Spleen (tissue), 11 donors: ENCODE measurements at regions not wholly inside any gene's neighbourhood (a gene's known extent, or its start where the extent isn't known, plus 50 kb on each side); places are given as distances from the start of the nearest gene placed in this dataset.
"Not testable (repeated sequence)": the region's sequence is repeated elsewhere in the genome, so short reads cannot be mapped to it uniquely, and the experiment has no call there.

Source experiments
- DNase-seq: peaks from one replicate; pipeline ENCODE4 v3.0.0-alpha.2; 2020
- H3K27ac ChIP-seq, 8 donors: fragments of 200-600 bp; sonication (generic) in 7 of 8; 1 replicate in 4 of 8; 2 replicates in 4 of 8; pipeline versions ENCODE4 v1.5.0 to v1.8.0; 2016 to 2021; ENCODE audit warnings: inconsistent platforms in 4 of 8, mild to moderate bottlenecking in 4 of 8, moderate library complexity in 1 of 8
- H3K27me3 ChIP-seq, 7 donors: fragments of 200-600 bp; sonication (generic) in 6 of 7; replicated peaks in 1 of 7; 1 replicate in 4 of 7; 2 replicates in 3 of 7; pipeline versions ENCODE4 v1.5.0 to v1.8.0; 2016 to 2021; ENCODE audit warnings: inconsistent platforms in 3 of 7, mild to moderate bottlenecking in 1 of 7
- H3K36me3 ChIP-seq, 6 donors: fragments of 200-600 bp; sonication (generic) in 5 of 6; 1 replicate in 4 of 6; 2 replicates in 2 of 6; pipeline versions ENCODE4 v1.5.0 to v1.8.0; 2016 to 2021; ENCODE audit warnings: inconsistent platforms in 2 of 6
- H3K4me1 ChIP-seq, 6 donors: fragments of 200-600 bp; sonication (generic) in 5 of 6; 1 replicate in 3 of 6; 2 replicates in 3 of 6; pipeline versions ENCODE4 v1.5.0 to v1.8.0; 2016 to 2021; ENCODE audit warnings: inconsistent platforms in 3 of 6
- H3K4me3 ChIP-seq, 8 donors: fragments of 200-600 bp; sonication (generic) in 7 of 8; 1 replicate in 4 of 8; 2 replicates in 4 of 8; pipeline versions ENCODE4 v1.5.0 to v1.8.0; 2016 to 2021; ENCODE audit warnings: inconsistent platforms in 4 of 8, mild to moderate bottlenecking in 4 of 8, moderate library complexity in 2 of 8
- H3K9me3 ChIP-seq, 8 donors: fragments of 200-600 bp; sonication (generic) in 7 of 8; 1 replicate in 4 of 8; 2 replicates in 4 of 8; pipeline versions ENCODE4 v1.5.0 to v1.8.0; 2016 to 2021; ENCODE audit warnings: inconsistent platforms in 4 of 8
- CTCF ChIP-seq, 11 experiments: fragments of 200-600 bp in 7 of 11; fragments of 450-650 bp in 4 of 11; sonication (generic) in 4 of 11; IDR thresholded peaks in 8 of 11; conservative IDR thresholded peaks in 3 of 11; 1 replicate in 7 of 11; 2 replicates in 4 of 11; pipeline versions ENCODE4 v1.4.0 to v1.8.0; 2016 to 2021; ENCODE audit warnings: antibody characterized with exemption in 11 of 11, inconsistent platforms in 4 of 11, mild to moderate bottlenecking in 1 of 11
- POLR2A ChIP-seq, 3 donors: fragments of 450-650 bp; IDR thresholded peaks; one replicate each; pipeline ENCODE4 v1.5.1; 2017; ENCODE audit warnings: antibody characterized with exemption in 3 of 3, mild to moderate bottlenecking in 1 of 3
- POLR2AphosphoS5 ChIP-seq, 3 donors: sonication (generic); formaldehyde crosslinking; IDR thresholded peaks; one replicate each; pipeline ENCODE4 v1.5.1; 2017; ENCODE audit warnings: antibody characterized with exemption in 3 of 3
- WGBS, 5 donors: extraction: QIAGEN DNeasy Blood & Tissue Kit in 3 of 5; methylation state at CpG; one replicate each; pipeline versions ENCODE4 v1.1.5 to v1.1.7; 2013 to 2018; 5-methylcytosine and 5-hydroxymethylcytosine counted together
- intact Hi-C: fragments of 100-400 bp; cut with DNase I; formaldehyde crosslinking; loops from one replicate; pipeline ENCODE4 v1.15.0; 2023; ENCODE audit warnings: low total_unique reads
- donor health status: healthy with polysubstance abuse.
- donor health status: DM: no; HTN: no; CAD: no; lungs with moderate emphysema.
- donor health status: DM: no; HTN: no; CAD: no.
- donor health status: Bipolar disorder and iron deficiency.
- donor health status: healthy.
- donor health status: DM: no; HTN: no; CAD: no.
- donor health status: DM: yes; HTN: yes; CAD: no.

GRCh38 chr5:103679873-103680272, 117.3 kb upstream of the NUDT12 start:
- TF ChIP-seq CTCF (IDR thresholded peaks at IDR 0.05 in 8 of 11, conservative IDR thresholded peaks at IDR 0.05 in 3 of 11) (no peak), POLR2A (IDR thresholded peaks at IDR 0.05) (no peak), POLR2AphosphoS5 (IDR thresholded peaks at IDR 0.05) (no peak)
- 51 to 73% (median 56%) methylated on average over 3 of the region's 3 CpGs for WGBS, 5 donors
- no peaks in the 10 kb centered on the region for H3K27me3 ChIP-seq
- no peaks in the 10 kb centered on the region for H3K36me3 ChIP-seq
- no peak overlapping the region for H3K4me3 ChIP-seq
- no peak overlapping the region for H3K27ac ChIP-seq
- DNase-seq, result no peak
- intact Hi-C loops, result no loop called here
- no peaks in the 10 kb centered on the region for H3K9me3 ChIP-seq
- H3K4me1 ChIP-seq, result no peaks in the 10 kb centered on the region

- H3K36me3 ChIP-seq, H3K27ac ChIP-seq, H3K27me3 ChIP-seq, H3K4me3 ChIP-seq, H3K4me1 ChIP-seq, DNase-seq, intact Hi-C loops, H3K9me3 ChIP-seq: not testable (repeated sequence)
- 71 to 92% (median 86%) methylated on average over 4 to 5 of the region's 5 CpGs for WGBS, 5 donors
These were observed 113.6 kb upstream of the NUDT12 start for GRCh38 chr5:103676198-103676597.

GRCh38 chr5:103674739-103675138, 112.2 kb upstream of the NUDT12 start:
- Histone ChIP-seq H3K27me3 (no peaks in the 10 kb centered on the region), H3K36me3 (no peaks in the 10 kb centered on the region), H3K27ac (no peak overlapping the region), H3K9me3 (no peaks in the 10 kb centered on the region), H3K4me1 (no peaks in the 10 kb centered on the region), H3K4me3 (no peak overlapping the region)
- intact Hi-C loops, result no loop called here
- 54 to 73% (median 67%) methylated on average over 3 of the region's 3 CpGs for WGBS, 5 donors
- no peak for TF ChIP-seq POLR2AphosphoS5 (IDR thresholded peaks at IDR 0.05)
- DNase-seq, result no peak

- Histone ChIP-seq H3K27ac (no peak overlapping the region), H3K27me3 (no peaks in the 10 kb centered on the region), H3K4me1 (no peaks in the 10 kb centered on the region), H3K36me3 (no peaks in the 10 kb centered on the region), H3K9me3 (no peaks in the 10 kb centered on the region), H3K4me3 (no peak overlapping the region)
- no peak for DNase-seq
- intact Hi-C loops, result no loop called here
- no peak for TF ChIP-seq POLR2AphosphoS5 (IDR thresholded peaks at IDR 0.05)
- no peak for TF ChIP-seq CTCF (IDR thresholded peaks at IDR 0.05 in 8 of 11, conservative IDR thresholded peaks at IDR 0.05 in 3 of 11)
- TF ChIP-seq POLR2A (IDR thresholded peaks at IDR 0.05), result no peak
- 57 to 77% (median 71%) methylated on average over 1 of the region's 1 CpG for WGBS, 5 donors
These were observed 111.7 kb upstream of the NUDT12 start for GRCh38 chr5:103674251-103674650.

- TF ChIP-seq POLR2A (IDR thresholded peaks at IDR 0.05), result no peak
- no peak for TF ChIP-seq POLR2AphosphoS5 (IDR thresholded peaks at IDR 0.05)
- TF ChIP-seq CTCF (IDR thresholded peaks at IDR 0.05 in 8 of 11, conservative IDR thresholded peaks at IDR 0.05 in 3 of 11), result no peak
- Histone ChIP-seq H3K4me1 (peaks cover 0 to 7% (median 0%) of the 10 kb centered on the region in 6 donors), H3K27me3 (no peaks in the 10 kb centered on the region), H3K27ac (no peak overlapping the region), H3K36me3 (no peaks in the 10 kb centered on the region), H3K9me3 (peaks cover 0 to 6% (median 3%) of the 10 kb centered on the region in 8 donors), H3K4me3 (no peak overlapping the region)
- no peak for DNase-seq
- WGBS, 5 donors, result 89 to 95% (median 92%) methylated on average over 5 of the region's 5 CpGs
- intact Hi-C loops, result no loop called here
These were observed 107.0 kb upstream of the NUDT12 start for GRCh38 chr5:103669615-103670014.
